SK-N-SH treated with all-trans-retinoic acid at 6 μM for 48 hours (cell line): ENCODE measurements at regions not wholly inside any gene's neighbourhood (a gene's known extent, or its start where the extent isn't known, plus 50 kb on each side); places are given as distances from the start of the nearest gene placed in this dataset.

Source experiments
- ATAC-seq: fragments of 200-7000 bp; cut with Tn5 transposase; 3 replicates; pipeline ENCODE4 v1.9.1; 2020; ENCODE audit warnings: mild to moderate bottlenecking, moderate library complexity
- ARNTL ChIP-seq: fragments of 450-650 bp; formaldehyde crosslinking; IDR thresholded peaks from 2 replicates; pipeline ENCODE4 v1.5.0; 2020; ENCODE audit warnings: low read depth, mild to moderate bottlenecking, moderate library complexity, borderline replicate concordance
- CREB5 ChIP-seq: fragments of 250-450 bp; sonication (Bioruptor Pico); IDR thresholded peaks from 2 replicates; pipeline ENCODE4 v1.5.1; 2020; ENCODE audit warnings: low read depth, mild to moderate bottlenecking, moderate library complexity
- CSDC2 ChIP-seq: fragments of 250-450 bp; sonication (Bioruptor Pico); IDR thresholded peaks from 2 replicates; pipeline ENCODE4 v1.5.0; 2020; ENCODE audit warnings: mild to moderate bottlenecking, moderate library complexity
- ESRRG ChIP-seq: fragments of 250-450 bp; sonication (Bioruptor Pico); IDR thresholded peaks from 2 replicates; pipeline ENCODE4 v1.6.1; 2021; ENCODE audit warnings: mild to moderate bottlenecking
- GLIS3 ChIP-seq: fragments of 250-450 bp; sonication (Bioruptor Pico); IDR thresholded peaks from 2 replicates; pipeline ENCODE4 v1.5.0; 2020; ENCODE audit warnings: mild to moderate bottlenecking, moderate library complexity
- ISL1 ChIP-seq: fragments of 250-450 bp; sonication (Bioruptor Pico); IDR thresholded peaks from 2 replicates; pipeline ENCODE4 v2.1.2; 2022; ENCODE audit warnings: mild to moderate bottlenecking, moderate library complexity
- OSR1 ChIP-seq: fragments of 250-450 bp; sonication (Bioruptor Pico); IDR thresholded peaks from 2 replicates; pipeline ENCODE4 v1.8.0; 2022; ENCODE audit warnings: moderate library complexity, mild to moderate bottlenecking, inconsistent platforms
- PATZ1 ChIP-seq: fragments of 250-450 bp; sonication (Bioruptor Pico); IDR thresholded peaks from 2 replicates; pipeline ENCODE4 v1.8.0; 2020; ENCODE audit warnings: mild to moderate bottlenecking, moderate library complexity, borderline replicate concordance
- POU6F1 ChIP-seq: fragments of 250-450 bp; sonication (Bioruptor Pico); IDR thresholded peaks from 2 replicates; pipeline ENCODE4 v1.8.0; 2021; ENCODE audit warnings: low read depth, mild to moderate bottlenecking, moderate library complexity, borderline replicate concordance
- PPARA ChIP-seq: fragments of 250-450 bp; sonication (Bioruptor Pico); IDR thresholded peaks from 2 replicates; pipeline ENCODE4 v1.5.0; 2020; ENCODE audit warnings: mild to moderate bottlenecking, borderline replicate concordance
- RARB ChIP-seq: fragments of 250-450 bp; sonication (Bioruptor Pico); IDR thresholded peaks from 2 replicates; pipeline ENCODE4 v1.8.0; 2021; ENCODE audit warnings: mild to moderate bottlenecking, moderate library complexity
- TCF4 ChIP-seq: fragments of 250-450 bp; sonication (Bioruptor Pico); IDR thresholded peaks from 2 replicates; pipeline ENCODE4 v1.8.0; 2021; ENCODE audit warnings: mild to moderate bottlenecking, moderate library complexity, borderline replicate concordance
- TOX ChIP-seq: fragments of 250-450 bp; sonication (Bioruptor Pico); IDR thresholded peaks from 2 replicates; pipeline ENCODE4 v1.8.0; 2021; ENCODE audit warnings: mild to moderate bottlenecking, moderate library complexity, borderline replicate concordance
- TSHZ2 ChIP-seq: fragments of 250-450 bp; sonication (Bioruptor Pico); IDR thresholded peaks from 2 replicates; pipeline ENCODE4 v1.5.0; 2020; ENCODE audit warnings: mild to moderate bottlenecking, moderate library complexity
- ZC3H10 ChIP-seq: fragments of 250-450 bp; sonication (Bioruptor Pico); IDR thresholded peaks from 2 replicates; pipeline ENCODE4 v1.5.1; 2021; ENCODE audit warnings: mild to moderate bottlenecking, moderate library complexity
- ZFP3 ChIP-seq: fragments of 250-450 bp; sonication (Bioruptor Pico); IDR thresholded peaks from 2 replicates; pipeline ENCODE4 v1.5.0; 2020; ENCODE audit warnings: mild to moderate bottlenecking, moderate library complexity
- ZFP30 ChIP-seq: fragments of 450-650 bp; formaldehyde crosslinking; IDR thresholded peaks from 2 replicates; pipeline ENCODE4 v1.5.0; 2022; ENCODE audit warnings: mild to moderate bottlenecking, moderate library complexity
- ZNF565 ChIP-seq: fragments of 450-650 bp; formaldehyde crosslinking; conservative IDR thresholded peaks from 2 replicates; pipeline ENCODE4 v1.5.0; 2020; ENCODE audit warnings: low read depth, mild to moderate bottlenecking, moderate library complexity
- ZNF70 ChIP-seq: fragments of 450-650 bp; formaldehyde crosslinking; IDR thresholded peaks from 2 replicates; pipeline ENCODE4 v1.5.0; 2020; ENCODE audit warnings: mild to moderate bottlenecking, moderate library complexity
- ZNF8 ChIP-seq: fragments of 450-650 bp; formaldehyde crosslinking; IDR thresholded peaks from 2 replicates; pipeline ENCODE4 v1.5.0; 2020; ENCODE audit warnings: mild to moderate bottlenecking, moderate library complexity

GRCh38 chr17:13181683-13182082 lies 163.9 kb upstream of the ELAC2 start:
- no peak for TF ChIP-seq TOX
- TF ChIP-seq GLIS3: no peak
- TF ChIP-seq CREB5 (CRISPR knock-in tag): no peak
- no peak for TF ChIP-seq ZC3H10 (CRISPR knock-in tag)
- TF ChIP-seq ESRRG (CRISPR knock-in tag): no peak
- no peak for TF ChIP-seq PPARA (CRISPR knock-in tag)
- TF ChIP-seq TSHZ2 (CRISPR knock-in tag): no peak
- TF ChIP-seq RARB: no peak
- TF ChIP-seq, all 23 proteins: peak for 0
- no peak for ATAC-seq

GRCh38 chr17:13176436-13176835 lies 158.6 kb upstream of the ELAC2 start:
- no peak for ATAC-seq

GRCh38 chr17:13171790-13172189 lies 154.0 kb upstream of the ELAC2 start:
- TF ChIP-seq ZNF565 (CRISPR knock-in tag): no peak
- no peak for TF ChIP-seq ESRRG (CRISPR knock-in tag)
- no peak for TF ChIP-seq OSR1
- no peak for TF ChIP-seq GLIS3
- TF ChIP-seq ISL1 (CRISPR knock-in tag): no peak
- no peak for TF ChIP-seq CSDC2
- no peak for TF ChIP-seq TOX
- TF ChIP-seq ZNF8 (CRISPR knock-in tag): no peak
- no peak for TF ChIP-seq ZNF70 (CRISPR knock-in tag)
- no peak for TF ChIP-seq PATZ1 (CRISPR knock-in tag)
- ATAC-seq: no peak

More at GRCh38 chr17:13176436-13176835, 158.6 kb upstream of the ELAC2 start:
- TF ChIP-seq ARNTL (CRISPR knock-in tag) (no peak), CREB5 (CRISPR knock-in tag) (no peak), PATZ1 (CRISPR knock-in tag) (no peak), OSR1 (no peak), GLIS3 (no peak), ZFP3 (CRISPR knock-in tag) (no peak)

GRCh38 chr17:13162361-13162760 lies 144.5 kb upstream of the ELAC2 start:
- no peak for ATAC-seq
- no peak for TF ChIP-seq GLIS3
- no peak for TF ChIP-seq ZNF565 (CRISPR knock-in tag)
- no peak for TF ChIP-seq TCF4 (CRISPR knock-in tag)
- no peak for TF ChIP-seq TSHZ2 (CRISPR knock-in tag)
- TF ChIP-seq ZFP30 (CRISPR knock-in tag): no peak
- TF ChIP-seq PATZ1 (CRISPR knock-in tag): no peak
- TF ChIP-seq ZNF70 (CRISPR knock-in tag): no peak
- TF ChIP-seq POU6F1: no peak
- TF ChIP-seq ISL1 (CRISPR knock-in tag): no peak
- TF ChIP-seq ARNTL (CRISPR knock-in tag): no peak
- no peak for TF ChIP-seq OSR1
